Fibroblast of lung (primary cell): ENCODE measurements at regions not wholly inside any gene's neighbourhood (a gene's known extent, or its start where the extent isn't known, plus 50 kb on each side); places are given as distances from the start of the nearest gene placed in this dataset.

Experiments used
- CTCF ChIP-seq, 2 donors: IDR thresholded peaks in 1 of 2; conservative IDR thresholded peaks in 1 of 2; 1 replicate in 1 of 2; 2 replicates in 1 of 2; pipeline ENCODE4 v1.5.1; 2011 to 2012; ENCODE audit warnings: low read length in 2 of 2, control low read depth in 1 of 2, inconsistent platforms in 1 of 2, low read depth in 1 of 2, mild to moderate bottlenecking in 1 of 2
- EZH2 ChIP-seq: IDR thresholded peaks from 2 replicates; pipeline ENCODE4 v1.5.1; 2012; ENCODE audit warnings: low read length, control low read depth, mild to moderate bottlenecking; ENCODE audit errors: missing control alignments

- TF ChIP-seq CTCF (conservative IDR thresholded peaks at IDR 0.05 in 1 of 2, IDR thresholded peaks at IDR 0.05 in 1 of 2; ENCODE audit: low read depth in 1 of 2, low read length in 2 of 2) (no peak), EZH2 (no peak)
These were observed 302.4 kb upstream of the TMPRSS15 start for GRCh38 chr21:18705971-18706370.
